OCI-LY3 (cell line): ENCODE measurements at regions not wholly inside any gene's neighbourhood (a gene's known extent, or its start where the extent isn't known, plus 50 kb on each side); places are given as distances from the start of the nearest gene placed in this dataset.
"Not testable (repeated sequence)": the region's sequence is repeated elsewhere in the genome, so short reads cannot be mapped to it uniquely, and the experiment has no call there.

Experiments
- H2AFZ ChIP-seq: fragments of 200-600, 300-600 bp; shearing (Covaris generic); 2 replicates; pipeline ENCODE4 v1.6.0; 2014; ENCODE audit warnings: antibody characterized with exemption, low read depth, low read length
- H3K27ac ChIP-seq: fragments of 200-600, 300-600 bp; sonication (generic); 2 replicates; pipeline ENCODE4 v1.5.1; 2014; ENCODE audit warnings: mild to moderate bottlenecking, low read length, moderate library complexity, mixed read lengths
- H3K27me3 ChIP-seq: fragments of 200-600, 300-600 bp; sonication (generic); 2 replicates; pipeline ENCODE4 v1.6.1; 2014; ENCODE audit warnings: low read depth, low read length, mixed read lengths
- H3K36me3 ChIP-seq: fragments of 200-600, 300-600 bp; sonication (generic); replicated peaks from 2 replicates; pipeline ENCODE3; 2014; ENCODE audit warnings: low read depth, low read length, mixed read lengths
- H3K4me1 ChIP-seq: fragments of 300-600, 200-600 bp; sonication (generic); 2 replicates; pipeline ENCODE4 v1.6.1; 2014; ENCODE audit warnings: low read length, mixed read lengths
- H3K4me2 ChIP-seq: fragments of 200-600, 300-600 bp; sonication (generic); 2 replicates; pipeline ENCODE4 v1.6.1; 2014; ENCODE audit warnings: low read length, mixed read lengths
- H3K4me3 ChIP-seq: fragments of 300-600, 200-600 bp; sonication (generic); 2 replicates; pipeline ENCODE4 v1.5.1; 2014; ENCODE audit warnings: antibody characterized with exemption, mild to moderate bottlenecking, low read length, moderate library complexity
- H3K79me2 ChIP-seq: fragments of 300-600, 200-600 bp; shearing (Covaris generic); 2 replicates; pipeline ENCODE4 v1.6.1; 2014; ENCODE audit warnings: mild to moderate bottlenecking, low read length, mixed read lengths
- H3K9ac ChIP-seq: fragments of 300-600, 200-600 bp; shearing (Covaris generic); 2 replicates; pipeline ENCODE4 v1.6.0; 2014; ENCODE audit warnings: mild to moderate bottlenecking, low read length, moderate library complexity
- H3K9me3 ChIP-seq: fragments of 200-600, 300-600 bp; shearing (Covaris generic); 2 replicates; pipeline ENCODE4 v1.6.1; 2014; ENCODE audit warnings: low read length, mixed read lengths; ENCODE audit not compliant: insufficient read depth
- H4K20me1 ChIP-seq: fragments of 200-600, 300-600 bp; sonication (generic); 2 replicates; pipeline ENCODE4 v1.6.1; 2016; ENCODE audit warnings: low read length, mixed read lengths; ENCODE audit not compliant: insufficient read depth

GRCh38 chr21:5101749-5102148 is 5419.6 kb upstream of the TPTE start:
- Histone ChIP-seq H3K27ac (peak overlapping the region; percentile 57), H3K4me2 (peak overlapping the region; percentile 17; the same call in 1 of the 2 replicates)
- H3K9ac ChIP-seq, H3K27me3 ChIP-seq, H3K79me2 ChIP-seq, H4K20me1 ChIP-seq, H3K4me1 ChIP-seq, H3K9me3 ChIP-seq, H3K4me3 ChIP-seq, H2AFZ ChIP-seq, H3K36me3 ChIP-seq: not testable (repeated sequence)

DNA sequence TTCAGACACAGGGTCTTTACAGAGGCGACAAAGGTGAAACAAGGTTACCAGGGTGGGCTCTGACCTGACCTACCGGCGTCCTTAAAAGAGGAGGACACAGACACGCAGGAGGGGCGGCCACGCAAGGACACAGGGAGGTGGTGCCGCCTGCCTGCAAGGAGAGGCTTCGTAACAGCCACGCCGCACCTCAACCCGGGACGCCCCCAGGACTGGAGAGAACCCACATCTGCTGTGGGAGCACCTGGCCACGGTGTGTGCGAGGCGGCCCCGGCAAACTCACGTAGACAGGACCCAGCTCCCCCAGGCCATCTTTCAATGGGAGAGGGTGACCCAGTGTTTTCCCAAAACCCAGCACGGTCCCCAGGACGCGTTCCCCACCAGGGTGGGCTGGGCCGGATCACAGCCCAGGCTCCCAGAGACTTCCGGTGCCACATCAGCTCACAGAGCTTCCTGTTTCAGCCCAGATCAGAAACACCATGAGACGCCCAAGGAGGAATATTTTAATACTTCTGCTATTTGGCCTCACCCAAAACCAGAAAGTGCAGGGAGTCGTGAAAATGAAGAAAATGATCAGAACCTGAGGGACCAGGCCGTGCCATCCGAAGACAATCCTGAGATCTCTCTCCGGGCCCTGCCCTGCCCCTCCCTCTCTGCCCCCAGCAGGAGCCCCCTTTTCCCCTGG is 5417.4 kb upstream of the TPTE start:
- H3K27ac ChIP-seq = peak overlapping the region; percentile 74
- H4K20me1 ChIP-seq, H3K79me2 ChIP-seq, H3K4me2 ChIP-seq, H3K4me3 ChIP-seq, H2AFZ ChIP-seq, H3K36me3 ChIP-seq, H3K4me1 ChIP-seq, H3K27me3 ChIP-seq, H3K9me3 ChIP-seq: not testable (repeated sequence)
- H3K9ac ChIP-seq = peak overlapping the region; percentile 27; the same call in 1 of the 2 replicates

GRCh38 chr21:5104562-5104928 is 5416.8 kb upstream of the TPTE start:
- not testable (repeated sequence) for H3K79me2 ChIP-seq, H2AFZ ChIP-seq, H3K27me3 ChIP-seq, H3K9me3 ChIP-seq, H3K36me3 ChIP-seq, H3K4me2 ChIP-seq, H3K9ac ChIP-seq, H3K4me3 ChIP-seq, H3K4me1 ChIP-seq, H4K20me1 ChIP-seq
- peak overlapping the region; percentile 74 for H3K27ac ChIP-seq

DNA sequence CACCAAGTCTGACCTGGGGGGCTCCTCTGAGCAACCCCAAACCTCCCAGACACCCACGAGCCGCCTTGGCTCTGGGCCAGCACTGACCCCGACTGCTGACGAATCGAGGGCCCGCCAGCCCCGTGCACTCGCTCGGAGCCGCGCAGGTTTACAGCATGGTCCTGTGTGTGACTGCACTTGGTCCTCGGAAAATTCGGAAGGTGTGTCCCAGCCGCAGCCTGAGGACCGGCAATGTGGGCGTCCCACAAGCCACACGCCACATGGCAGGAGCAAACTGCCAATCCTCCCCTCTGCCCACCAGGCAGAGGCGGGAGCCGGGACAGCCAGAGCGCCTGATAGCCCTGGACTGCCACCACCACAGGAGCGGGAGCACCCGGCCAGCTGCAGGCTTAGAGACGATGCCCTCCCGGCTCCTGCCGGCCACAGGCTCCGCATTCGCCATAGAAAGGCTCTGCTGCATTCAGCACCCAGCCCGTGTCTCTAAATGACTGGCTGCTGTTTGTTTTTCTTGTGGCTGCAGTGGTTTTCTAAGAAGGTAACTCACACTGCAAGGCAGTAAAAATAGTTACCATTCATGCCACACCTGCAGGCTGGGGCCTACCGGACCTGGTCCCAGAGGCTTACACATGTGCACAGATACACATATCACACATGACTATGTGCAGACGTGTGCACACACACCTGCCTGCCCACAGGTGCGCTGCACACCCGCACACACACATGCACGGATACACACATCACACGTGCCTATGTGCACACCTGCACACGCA is 5415.3 kb upstream of the TPTE start:
- H3K9ac ChIP-seq, H3K36me3 ChIP-seq, H3K27me3 ChIP-seq, H3K4me1 ChIP-seq, H3K9me3 ChIP-seq, H3K4me3 ChIP-seq, H3K4me2 ChIP-seq, H2AFZ ChIP-seq, H4K20me1 ChIP-seq, H3K79me2 ChIP-seq: not testable (repeated sequence)
- H3K27ac ChIP-seq = peak overlapping the region; percentile 52

GRCh38 chr21:5106767-5107464 is 5414.5 kb upstream of the TPTE start:
- H3K4me2 ChIP-seq, H3K4me1 ChIP-seq, H3K4me3 ChIP-seq, H4K20me1 ChIP-seq, H3K9me3 ChIP-seq, H3K79me2 ChIP-seq, H3K27me3 ChIP-seq, H2AFZ ChIP-seq, H3K36me3 ChIP-seq, H3K27ac ChIP-seq, H3K9ac ChIP-seq: not testable (repeated sequence)

DNA sequence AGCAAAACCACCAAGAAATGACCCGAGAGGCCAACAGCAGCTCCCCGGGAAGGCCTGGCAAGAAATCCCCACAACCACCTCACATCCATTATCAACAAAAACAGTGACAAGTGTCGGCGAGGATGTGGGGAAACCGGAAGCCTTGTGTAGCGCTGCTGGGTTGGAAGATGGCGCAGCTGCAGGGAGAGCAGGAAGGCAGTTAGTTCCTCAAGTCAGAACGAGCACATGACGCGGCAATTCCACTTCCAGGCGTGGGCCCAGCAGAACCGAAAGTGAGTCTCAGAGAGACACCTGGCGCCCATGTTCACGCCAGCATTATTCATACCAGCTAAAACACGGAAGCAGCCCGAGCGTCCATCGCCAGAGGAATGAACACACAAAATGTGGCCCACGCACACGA is 5413.7 kb upstream of the TPTE start:
- H3K4me2 ChIP-seq, H3K9me3 ChIP-seq, H3K4me3 ChIP-seq, H3K9ac ChIP-seq, H3K27ac ChIP-seq, H3K36me3 ChIP-seq, H3K27me3 ChIP-seq, H2AFZ ChIP-seq, H4K20me1 ChIP-seq, H3K79me2 ChIP-seq, H3K4me1 ChIP-seq: not testable (repeated sequence)

DNA sequence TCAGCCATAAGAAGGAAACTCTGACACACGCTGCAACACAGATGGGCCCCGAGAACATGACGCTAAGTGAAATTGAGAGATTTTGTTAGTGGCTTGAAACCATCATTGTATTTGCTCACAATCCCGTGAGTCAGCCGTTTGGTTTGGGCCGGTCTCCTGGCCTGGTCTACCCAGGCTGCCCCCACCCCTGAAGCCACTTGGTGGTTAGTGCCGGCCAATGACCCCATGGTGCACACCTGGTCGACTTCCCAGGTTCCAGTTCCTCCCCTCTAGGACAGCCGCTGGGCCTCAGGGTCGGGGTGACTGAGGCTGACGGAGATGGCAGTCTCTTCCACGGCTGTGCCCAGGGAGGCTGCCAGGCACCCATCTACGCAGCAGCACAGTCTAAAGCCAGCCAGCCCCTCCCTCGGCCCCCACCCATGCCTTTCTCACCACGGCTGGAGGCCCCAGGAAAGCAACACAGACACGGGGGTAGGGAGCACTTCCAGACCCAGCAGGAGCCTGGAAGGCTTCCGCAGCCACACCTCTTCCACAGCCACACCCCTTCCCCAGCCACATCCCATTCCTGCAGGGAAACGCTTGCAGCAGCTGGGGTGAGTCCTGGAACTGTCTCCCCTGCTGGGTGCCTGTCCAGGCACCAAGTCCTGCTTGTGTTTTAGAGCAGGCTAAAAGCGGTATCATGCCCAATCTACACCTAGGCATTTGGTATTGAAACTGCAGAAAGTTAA is 5413.2 kb upstream of the TPTE start:
- H3K27ac ChIP-seq, H3K27me3 ChIP-seq, H3K9me3 ChIP-seq, H3K9ac ChIP-seq, H3K36me3 ChIP-seq, H3K79me2 ChIP-seq, H3K4me3 ChIP-seq, H4K20me1 ChIP-seq, H3K4me1 ChIP-seq, H2AFZ ChIP-seq, H3K4me2 ChIP-seq: not testable (repeated sequence)

DNA sequence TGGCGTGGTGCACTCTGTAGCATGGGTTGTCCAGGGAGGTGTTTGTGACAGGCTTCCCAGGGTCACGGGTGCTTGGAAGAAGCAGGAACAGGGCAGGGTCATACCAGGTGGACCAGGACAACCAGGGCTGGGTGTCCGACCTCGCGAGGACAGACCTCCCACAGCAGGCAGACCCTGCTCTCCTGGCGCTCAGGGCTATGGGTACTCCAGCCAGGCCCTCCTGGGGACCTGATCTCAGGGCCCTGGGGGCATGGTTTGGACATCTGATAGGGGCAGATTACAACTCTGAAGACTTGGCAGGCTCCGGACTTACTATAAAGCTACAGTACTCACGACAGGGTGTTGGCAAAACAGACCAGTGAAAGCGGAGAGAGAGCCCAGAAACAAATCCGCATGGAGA is 5410.2 kb upstream of the TPTE start:
- H3K27ac ChIP-seq, H3K27me3 ChIP-seq, H3K4me3 ChIP-seq, H2AFZ ChIP-seq, H3K9ac ChIP-seq, H3K79me2 ChIP-seq, H3K9me3 ChIP-seq, H3K36me3 ChIP-seq, H4K20me1 ChIP-seq, H3K4me2 ChIP-seq, H3K4me1 ChIP-seq: not testable (repeated sequence)

DNA sequence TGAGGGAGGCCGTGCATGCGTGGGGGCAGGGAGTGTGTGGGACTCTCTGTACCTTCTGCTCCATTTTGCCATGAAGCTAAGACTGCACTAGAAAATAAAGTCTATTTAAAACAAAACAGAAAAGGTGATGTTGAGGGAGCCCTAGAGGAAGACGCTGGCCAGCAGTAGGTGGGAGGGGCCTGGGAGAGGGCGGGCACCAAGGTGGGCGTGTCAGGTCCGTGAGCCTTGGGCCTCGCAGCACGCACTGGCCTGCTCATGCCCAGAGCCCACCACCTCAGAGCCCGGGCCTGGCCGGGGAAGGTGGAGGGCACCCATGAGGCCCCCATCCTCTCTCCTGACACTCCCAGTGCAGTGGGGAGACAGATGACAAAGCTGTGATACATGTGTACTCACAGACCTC is 5408.3 kb upstream of the TPTE start:
- H3K79me2 ChIP-seq, H2AFZ ChIP-seq, H3K9me3 ChIP-seq: not testable (repeated sequence)

More for the DNA sequence above, 5408.3 kb upstream of the TPTE start:
- not testable (repeated sequence) for H3K9ac ChIP-seq, H3K4me2 ChIP-seq, H3K4me3 ChIP-seq, H3K36me3 ChIP-seq, H4K20me1 ChIP-seq, H3K27ac ChIP-seq, H3K27me3 ChIP-seq, H3K4me1 ChIP-seq
